Ovary (tissue), 3 donors: ENCODE measurements at regions not wholly inside any gene's neighbourhood (a gene's known extent, or its start where the extent isn't known, plus 50 kb on each side); places are given as distances from the start of the nearest gene placed in this dataset.

Experiments
- POLR2A ChIP-seq: fragments of 450-650 bp; IDR thresholded peaks from one replicate; pipeline ENCODE4 v1.6.1; 2017; ENCODE audit warnings: antibody characterized with exemption, mild to moderate bottlenecking, moderate library complexity
- TF ChIP-seq, protein P1 (sequence below), 3 donors: fragments of 450-650 bp in 2 of 3; fragments of 200-600 bp in 1 of 3; IDR thresholded peaks; one replicate each; pipeline versions ENCODE4 v1.5.1 to v1.8.0; 2016 to 2022; ENCODE audit warnings: antibody characterized with exemption in 3 of 3, mild to moderate bottlenecking in 1 of 3
- donor health status: DM: no; HTN: no; CAD: no.

DNA sequence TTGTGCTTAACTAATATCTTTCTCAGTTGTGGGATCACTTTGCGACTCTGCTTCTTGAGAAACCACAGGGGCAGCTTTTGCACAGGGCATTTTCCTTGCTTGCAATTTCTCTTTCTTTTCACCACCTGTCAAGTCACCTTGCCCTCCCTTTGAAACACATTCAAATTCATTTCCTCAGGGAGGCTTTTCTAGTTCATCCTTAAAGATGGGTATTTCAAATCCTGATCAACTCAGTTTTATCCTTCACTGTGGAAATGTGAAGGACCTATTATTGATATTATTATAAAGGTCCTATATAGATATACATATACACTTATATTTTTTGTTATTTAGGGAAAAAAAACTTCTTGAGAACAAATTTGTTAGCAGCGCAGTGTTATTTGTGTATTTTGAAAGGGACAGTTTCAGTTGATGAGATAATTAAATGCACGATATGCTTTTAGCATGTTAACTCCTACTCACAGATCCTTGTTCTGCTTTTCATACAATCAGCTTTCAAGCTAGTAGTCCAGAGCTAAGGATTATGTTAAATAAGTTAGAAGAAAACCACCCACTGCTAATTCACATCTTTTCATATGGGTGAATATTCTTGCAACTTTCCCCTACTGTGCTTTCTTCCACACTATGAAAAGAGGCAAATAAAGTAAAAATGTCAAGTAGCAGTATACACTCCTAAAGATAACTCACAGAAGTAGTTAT, 501.4 kb upstream of the RGS6 start:
- TF ChIP-seq, protein P1, sequence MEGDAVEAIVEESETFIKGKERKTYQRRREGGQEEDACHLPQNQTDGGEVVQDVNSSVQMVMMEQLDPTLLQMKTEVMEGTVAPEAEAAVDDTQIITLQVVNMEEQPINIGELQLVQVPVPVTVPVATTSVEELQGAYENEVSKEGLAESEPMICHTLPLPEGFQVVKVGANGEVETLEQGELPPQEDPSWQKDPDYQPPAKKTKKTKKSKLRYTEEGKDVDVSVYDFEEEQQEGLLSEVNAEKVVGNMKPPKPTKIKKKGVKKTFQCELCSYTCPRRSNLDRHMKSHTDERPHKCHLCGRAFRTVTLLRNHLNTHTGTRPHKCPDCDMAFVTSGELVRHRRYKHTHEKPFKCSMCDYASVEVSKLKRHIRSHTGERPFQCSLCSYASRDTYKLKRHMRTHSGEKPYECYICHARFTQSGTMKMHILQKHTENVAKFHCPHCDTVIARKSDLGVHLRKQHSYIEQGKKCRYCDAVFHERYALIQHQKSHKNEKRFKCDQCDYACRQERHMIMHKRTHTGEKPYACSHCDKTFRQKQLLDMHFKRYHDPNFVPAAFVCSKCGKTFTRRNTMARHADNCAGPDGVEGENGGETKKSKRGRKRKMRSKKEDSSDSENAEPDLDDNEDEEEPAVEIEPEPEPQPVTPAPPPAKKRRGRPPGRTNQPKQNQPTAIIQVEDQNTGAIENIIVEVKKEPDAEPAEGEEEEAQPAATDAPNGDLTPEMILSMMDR (IDR thresholded peaks at IDR 0.05) = no peak
- no peak for TF ChIP-seq POLR2A
